IMR-90 (cell line): ENCODE measurements at regions not wholly inside any gene's neighbourhood (a gene's known extent, or its start where the extent isn't known, plus 50 kb on each side); places are given as distances from the start of the nearest gene placed in this dataset.

Experiments
- ATAC-seq: fragments of 200-7000 bp; cut with Tn5 transposase; 2 replicates; pipeline ENCODE4 v1.9.1; 2020; ENCODE audit warnings: low read depth, mild to moderate bottlenecking, moderate library complexity
- BruUV-seq: library from RNA; stranded (reverse); fragments of 400-500 nt; replicated peaks from 2 replicates; lab custom pipeline; 2021; lab: Mats Ljungman, UMichigan
- CTCF ChIA-PET: fragments of 300-600 bp; formaldehyde crosslinking; extraction: SDS; loops from one replicate; lab custom pipeline; 2021; ENCODE audit warnings: antibody characterized with exemption; lab: Yijun Ruan, JAX
- POLR2A ChIA-PET: fragments of 300-600 bp; sonication (Branson Sonifier 250); formaldehyde crosslinking; loops from one replicate; lab custom pipeline; 2022; ENCODE audit warnings: antibody characterized with exemption; ENCODE audit not compliant: unreplicated experiment; lab: Charles Lee
- DNase-seq: peaks from one replicate; pipeline ENCODE4 v3.0.0; 2013
- H2AFZ ChIP-seq: replicated peaks from 2 replicates; pipeline ENCODE3; 2013; ENCODE audit warnings: low read length, mild to moderate bottlenecking; ENCODE audit not compliant: poor library complexity
- H2AK5ac ChIP-seq: 2 replicates; pipeline ENCODE4 v1.6.1; 2013; ENCODE audit warnings: low read depth, low read length, inconsistent platforms
- H2AK9ac ChIP-seq: replicated peaks from 2 replicates; pipeline ENCODE3; 2013; ENCODE audit warnings: mild to moderate bottlenecking, low read depth, low read length, moderate library complexity; ENCODE audit not compliant: poor library complexity
- H2BK120ac ChIP-seq: 2 replicates; pipeline ENCODE4 v1.6.1; 2013; ENCODE audit warnings: low read depth, low read length, inconsistent platforms
- H2BK15ac ChIP-seq: 3 replicates; pipeline ENCODE4 v1.6.1; 2013; ENCODE audit warnings: low read depth, low read length, inconsistent platforms
- H2BK20ac ChIP-seq: 2 replicates; pipeline ENCODE4 v1.6.1; 2013; ENCODE audit warnings: low read depth, mild to moderate bottlenecking, inconsistent platforms, low read length, moderate library complexity
- H2BK5ac ChIP-seq: 2 replicates; pipeline ENCODE4 v1.6.1; 2013; ENCODE audit warnings: mild to moderate bottlenecking, low read depth, low read length, inconsistent platforms; ENCODE audit not compliant: poor library complexity, severe bottlenecking
- H3K14ac ChIP-seq: replicated peaks from 2 replicates; pipeline ENCODE4 v1.6.1; 2013; ENCODE audit warnings: low read depth, low read length, inconsistent platforms
- H3K18ac ChIP-seq: 2 replicates; pipeline ENCODE4 v1.6.1; 2013; ENCODE audit warnings: low read depth, low read length, control low read depth
- H3K23ac ChIP-seq: 2 replicates; pipeline ENCODE4 v1.6.1; 2013; ENCODE audit warnings: low read depth, low read length, inconsistent platforms
- H3K27ac ChIP-seq: 2 replicates; pipeline ENCODE4 v1.5.1; 2013; ENCODE audit warnings: mild to moderate bottlenecking, control low read depth, low read length; ENCODE audit not compliant: insufficient read depth
- H3K27me3 ChIP-seq: 2 replicates; pipeline ENCODE4 v1.6.1; 2013; ENCODE audit warnings: low read length; ENCODE audit not compliant: control insufficient read depth, insufficient read depth
- H3K36me3 ChIP-seq: 2 replicates; pipeline ENCODE4 v1.6.1; 2013; ENCODE audit warnings: low read length, mixed read lengths; ENCODE audit not compliant: control insufficient read depth, insufficient read depth
- H3K4ac ChIP-seq: 2 replicates; pipeline ENCODE4 v1.6.1; 2013; ENCODE audit warnings: low read depth, low read length, inconsistent platforms
- H3K4me1 ChIP-seq: 2 replicates; pipeline ENCODE4 v1.6.1; 2013; ENCODE audit warnings: low read length, mixed read lengths; ENCODE audit not compliant: control insufficient read depth, insufficient read depth
- H3K4me2 ChIP-seq: 2 replicates; pipeline ENCODE4 v1.6.1; 2013; ENCODE audit warnings: low read depth, mild to moderate bottlenecking, control low read depth, low read length, moderate library complexity
- H3K4me3 ChIP-seq: 2 replicates; pipeline ENCODE4 v1.5.1; 2013; ENCODE audit warnings: low read depth, mild to moderate bottlenecking, control low read depth, low read length, moderate library complexity; ENCODE audit not compliant: insufficient read depth
- H3K56ac ChIP-seq: 2 replicates; pipeline ENCODE4 v1.6.1; 2013; ENCODE audit warnings: low read length, inconsistent platforms; ENCODE audit not compliant: insufficient read depth; ENCODE audit errors: extremely low read depth
- H3K79me1 ChIP-seq, 2 experiments: 2 replicates each; pipeline ENCODE4 v1.6.1; 2013; ENCODE audit warnings: low read length in 2 of 2, inconsistent platforms in 1 of 2, low read depth in 1 of 2
- H3K9ac ChIP-seq: 2 replicates; pipeline ENCODE4 v1.6.1; 2013; ENCODE audit warnings: low read depth, low read length, control low read depth
- H3K9me1 ChIP-seq: 2 replicates; pipeline ENCODE4 v1.6.1; 2013; ENCODE audit warnings: low read length, inconsistent platforms; ENCODE audit not compliant: insufficient read depth
- H3K9me3 ChIP-seq: 2 replicates; pipeline ENCODE4 v1.6.1; 2013; ENCODE audit warnings: low read length; ENCODE audit not compliant: control insufficient read depth, insufficient read depth
- H4K20me1 ChIP-seq: 2 replicates; pipeline ENCODE4 v1.6.1; 2013; ENCODE audit warnings: low read length, inconsistent platforms; ENCODE audit not compliant: insufficient read depth
- H4K5ac ChIP-seq: 2 replicates; pipeline ENCODE4 v1.6.1; 2013; ENCODE audit warnings: mild to moderate bottlenecking, low read depth, low read length, control low read depth
- H4K8ac ChIP-seq, 2 experiments: 2 replicates each; pipeline ENCODE4 v1.6.1; 2013; ENCODE audit warnings: low read depth in 2 of 2, low read length in 2 of 2, control low read depth in 1 of 2, inconsistent platforms in 1 of 2
- H4K91ac ChIP-seq: 2 replicates; pipeline ENCODE4 v1.6.1; 2013; ENCODE audit warnings: low read depth, low read length, inconsistent platforms; ENCODE audit not compliant: insufficient read depth
- CEBPB ChIP-seq: IDR thresholded peaks from 2 replicates; pipeline ENCODE4 v1.6.1; 2012; ENCODE audit warnings: low read depth, low read length, improper control_type of control experiment
- CHD1 ChIP-seq: IDR thresholded peaks from 2 replicates; pipeline ENCODE4 v1.6.1; 2012; ENCODE audit warnings: low read depth, low read length, improper control_type of control experiment
- ELK1 ChIP-seq: fragments of 150-350 bp; IDR thresholded peaks from 2 replicates; pipeline ENCODE4 v1.6.1; 2016; ENCODE audit warnings: low read depth, mild to moderate bottlenecking, low read length, moderate library complexity, borderline replicate concordance
- FOS ChIP-seq: fragments of 150-350 bp; IDR thresholded peaks from 2 replicates; pipeline ENCODE4 v1.6.1; 2016; ENCODE audit warnings: low read depth, low read length
- MAFK ChIP-seq: IDR thresholded peaks from 2 replicates; pipeline ENCODE4 v1.6.1; 2012; ENCODE audit warnings: low read depth, low read length, improper control_type of control experiment
- NFE2L2 ChIP-seq: fragments of 150-350 bp; IDR thresholded peaks from 2 replicates; pipeline ENCODE4 v1.6.1; 2016; ENCODE audit warnings: low read depth, mild to moderate bottlenecking, low read length
- RFX5 ChIP-seq: IDR thresholded peaks from 2 replicates; pipeline ENCODE4 v1.8.0; 2012; ENCODE audit warnings: low read depth, mild to moderate bottlenecking, low read length, moderate library complexity
- SMC3 ChIP-seq: fragments of 150-350 bp; IDR thresholded peaks from 2 replicates; pipeline ENCODE4 v1.6.1; 2016; ENCODE audit warnings: low read depth, mild to moderate bottlenecking, antibody characterized with exemption, low read length, moderate library complexity
- WGBS, 2 experiments: methylation state at CpG; one replicate each; pipeline versions ENCODE4 v1.1.5 to v1.1.7; 2013; ENCODE audit warnings: missing lambda C conversion rate in 2 of 2; ENCODE audit not compliant: insufficient read length in 1 of 2; ENCODE audit errors: extremely low coverage in 2 of 2; 5-methylcytosine and 5-hydroxymethylcytosine counted together
- dilution Hi-C: fragments of 300-500 bp; cut with HindIII; formaldehyde crosslinking; loops from one replicate; pipeline ENCODE4 v1.14.3; 2018; ENCODE audit warnings: low sequenced_read_pairs; ENCODE audit not compliant: unreplicated experiment
- in situ Hi-C: fragments of 300-500 bp; cut with MboI; formaldehyde crosslinking; loops from 3 replicates; pipeline ENCODE4 v1.14.3; 2019; ENCODE audit warnings: low sequenced_read_pairs, inconsistent platforms, mixed read lengths
- intact Hi-C: fragments of 100-400 bp; cut with micrococcal nuclease; formaldehyde crosslinking; loops from 2 replicates; pipeline ENCODE4 v1.10.0; 2022
- TF ChIP-seq, protein P1 (sequence below): conservative IDR thresholded peaks from 2 replicates; pipeline ENCODE4 v1.5.1; 2012; ENCODE audit warnings: mild to moderate bottlenecking, low read depth, low read length, improper control_type of control experiment

- no peak overlapping the region for H3K56ac ChIP-seq
- no peak for ATAC-seq
- no peak overlapping the region for H3K14ac ChIP-seq
- H3K9ac ChIP-seq = no peak overlapping the region
- H4K91ac ChIP-seq = no peak overlapping the region
- H3K4me3 ChIP-seq = no peak overlapping the region
- CTCF ChIA-PET = no interaction called here
- H4K20me1 ChIP-seq = no peaks in the 10 kb centered on the region
- peaks cover 11% of the 10 kb centered on the region for H3K9me3 ChIP-seq
- DNase-seq = no peak
- H4K8ac ChIP-seq = no peak overlapping the region
- no TSS peak for BruUV-seq
- intact Hi-C loops = no loop called here
- no peaks in the 10 kb centered on the region for H3K4me1 ChIP-seq
- no peak overlapping the region for H2BK15ac ChIP-seq
- H3K18ac ChIP-seq = no peak overlapping the region
- H3K4ac ChIP-seq = no peak overlapping the region
- dilution Hi-C loops = no loop called here
- no peak overlapping the region for H2BK120ac ChIP-seq
- no peak overlapping the region for H2AK5ac ChIP-seq
- H3K79me1 ChIP-seq = no peaks in the 10 kb centered on the region
- H2BK20ac ChIP-seq = no peak overlapping the region
- H3K27me3 ChIP-seq = no peaks in the 10 kb centered on the region
- H4K5ac ChIP-seq = no peak overlapping the region
- no peak overlapping the region for H2BK5ac ChIP-seq
- H2AFZ ChIP-seq = no peak overlapping the region
- H3K27ac ChIP-seq = no peak overlapping the region
- H2AK9ac ChIP-seq = no peak overlapping the region
- H3K4me2 ChIP-seq = no peak overlapping the region
- no peak for TF ChIP-seq RFX5
- TF ChIP-seq FOS = no peak
- TF ChIP-seq CHD1 = no peak
- no peak for TF ChIP-seq MAFK
- no peak for TF ChIP-seq ELK1
- no peak for TF ChIP-seq NFE2L2
- TF ChIP-seq CEBPB = no peak
- TF ChIP-seq, protein P1, sequence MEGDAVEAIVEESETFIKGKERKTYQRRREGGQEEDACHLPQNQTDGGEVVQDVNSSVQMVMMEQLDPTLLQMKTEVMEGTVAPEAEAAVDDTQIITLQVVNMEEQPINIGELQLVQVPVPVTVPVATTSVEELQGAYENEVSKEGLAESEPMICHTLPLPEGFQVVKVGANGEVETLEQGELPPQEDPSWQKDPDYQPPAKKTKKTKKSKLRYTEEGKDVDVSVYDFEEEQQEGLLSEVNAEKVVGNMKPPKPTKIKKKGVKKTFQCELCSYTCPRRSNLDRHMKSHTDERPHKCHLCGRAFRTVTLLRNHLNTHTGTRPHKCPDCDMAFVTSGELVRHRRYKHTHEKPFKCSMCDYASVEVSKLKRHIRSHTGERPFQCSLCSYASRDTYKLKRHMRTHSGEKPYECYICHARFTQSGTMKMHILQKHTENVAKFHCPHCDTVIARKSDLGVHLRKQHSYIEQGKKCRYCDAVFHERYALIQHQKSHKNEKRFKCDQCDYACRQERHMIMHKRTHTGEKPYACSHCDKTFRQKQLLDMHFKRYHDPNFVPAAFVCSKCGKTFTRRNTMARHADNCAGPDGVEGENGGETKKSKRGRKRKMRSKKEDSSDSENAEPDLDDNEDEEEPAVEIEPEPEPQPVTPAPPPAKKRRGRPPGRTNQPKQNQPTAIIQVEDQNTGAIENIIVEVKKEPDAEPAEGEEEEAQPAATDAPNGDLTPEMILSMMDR = no peak
- no peak for TF ChIP-seq SMC3
- POLR2A ChIA-PET = no interaction called here
- H3K36me3 ChIP-seq = no peaks in the 10 kb centered on the region
- no peaks in the 10 kb centered on the region for H3K9me1 ChIP-seq
- WGBS, 2 experiments = no CpG with 5 or more reads among the region's 1 CpG
- in situ Hi-C loops = no loop called here
- no peak overlapping the region for H3K23ac ChIP-seq
Measured at GRCh38 chr20:18979132-18979531, 165.5 kb downstream of the SCP2D1 start.
